HEK293T (cell line): ENCODE measurements at regions not wholly inside any gene's neighbourhood (a gene's known extent, or its start where the extent isn't known, plus 50 kb on each side); places are given as distances from the start of the nearest gene placed in this dataset.

Source experiments
- ARNT ChIP-seq: fragments of 450-650 bp; IDR thresholded peaks from 2 replicates; pipeline ENCODE4 v1.6.1; 2017; ENCODE audit warnings: mild to moderate bottlenecking
- BHLHE40 ChIP-seq: fragments of 450-650 bp; IDR thresholded peaks from 2 replicates; pipeline ENCODE4 v1.6.1; 2016; ENCODE audit warnings: mild to moderate bottlenecking, moderate library complexity, borderline replicate concordance
- CTBP1 ChIP-seq: fragments of 450-650 bp; IDR thresholded peaks from 2 replicates; pipeline ENCODE4 v1.6.1; 2016; ENCODE audit warnings: borderline replicate concordance
- FOXA1 ChIP-seq: fragments of 450-650 bp; IDR thresholded peaks from 2 replicates; pipeline ENCODE4 v1.6.1; 2016; ENCODE audit warnings: mild to moderate bottlenecking
- FOXK2 ChIP-seq: fragments of 450-650 bp; IDR thresholded peaks from 2 replicates; pipeline ENCODE4 v1.6.1; 2016; ENCODE audit warnings: mild to moderate bottlenecking
- FOXM1 ChIP-seq: fragments of 450-650 bp; IDR thresholded peaks from 2 replicates; pipeline ENCODE4 v1.6.1; 2017; ENCODE audit warnings: mild to moderate bottlenecking, borderline replicate concordance
- NFRKB ChIP-seq: fragments of 450-650 bp; IDR thresholded peaks from 2 replicates; pipeline ENCODE4 v1.6.1; 2016; ENCODE audit warnings: mild to moderate bottlenecking, moderate library complexity
- SP1 ChIP-seq: fragments of 450-650 bp; IDR thresholded peaks from 2 replicates; pipeline ENCODE4 v1.6.1; 2017
- SUZ12 ChIP-seq: fragments of 450-650 bp; IDR thresholded peaks from 2 replicates; pipeline ENCODE4 v1.6.1; 2016; ENCODE audit warnings: mild to moderate bottlenecking
- TARDBP ChIP-seq: fragments of 450-650 bp; IDR thresholded peaks from 2 replicates; pipeline ENCODE4 v1.6.1; 2016

DNA sequence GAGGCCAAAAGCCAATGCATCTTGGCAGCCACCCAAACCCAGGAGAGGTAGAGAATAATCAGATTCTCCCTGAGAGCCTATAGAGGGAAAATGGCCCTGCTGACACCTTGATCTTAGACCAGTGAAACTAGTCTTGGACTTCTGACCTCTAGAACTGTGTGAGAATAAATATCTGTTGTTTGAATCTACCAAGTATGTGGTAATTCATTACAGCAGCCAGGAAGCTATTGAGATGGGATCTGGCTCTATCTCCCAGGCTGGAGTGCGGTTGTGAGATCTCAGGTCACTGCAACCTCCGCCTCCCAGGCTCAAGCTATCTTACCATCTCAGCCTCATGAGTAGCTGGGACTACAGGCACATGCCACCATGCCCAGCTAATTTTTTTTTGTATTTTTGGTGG is 567.2 kb downstream of the MBD2 start:
- no peak for TF ChIP-seq FOXA1
- no peak for TF ChIP-seq FOXK2
- no peak for TF ChIP-seq SUZ12
- no peak for TF ChIP-seq SP1
- no peak for TF ChIP-seq FOXM1
- TF ChIP-seq BHLHE40 = no peak
- TF ChIP-seq NFRKB = no peak
- no peak for TF ChIP-seq TARDBP
- no peak for TF ChIP-seq CTBP1
- TF ChIP-seq ARNT = no peak
